ENCODE measurements at regions not wholly inside any gene's neighbourhood (a gene's known extent, or its start where the extent isn't known, plus 50 kb on each side); places are given as distances from the start of the nearest gene placed in this dataset.

DNA sequence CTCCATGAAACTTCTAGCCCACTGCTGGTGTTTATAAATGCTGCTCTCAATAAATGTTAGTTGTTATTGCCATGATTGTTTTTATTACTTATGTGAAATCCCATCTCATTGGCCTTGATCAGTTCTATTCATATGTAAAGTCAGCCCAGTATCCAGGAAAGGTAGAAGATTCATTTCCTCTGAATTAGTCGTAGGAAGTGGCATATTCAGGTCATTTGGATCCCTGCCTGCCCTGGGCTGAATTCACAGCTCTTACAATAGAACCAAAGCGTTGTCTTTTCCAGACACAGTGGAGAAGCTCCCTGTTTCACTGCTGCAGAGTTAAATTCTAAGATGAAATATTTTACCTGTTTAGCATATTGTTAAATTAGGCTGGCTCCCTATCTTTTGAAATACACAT, 70.3 kb downstream of the MAIP1 start:
- Histone ChIP-seq H3K9me3 (no peaks in the 10 kb centered on the region), H3K4me1 (no peaks in the 10 kb centered on the region), H3K27ac (no peak overlapping the region), H3K27me3 (replicated peaks in 1 of 7) (no peaks in the 10 kb centered on the region), H3K36me3 (no peaks in the 10 kb centered on the region), H3K4me3 (no peak overlapping the region)
- TF ChIP-seq POLR2AphosphoS5 (IDR thresholded peaks at IDR 0.05): no peak
- no peak for TF ChIP-seq POLR2A (IDR thresholded peaks at IDR 0.05)
- no peak for TF ChIP-seq CTCF (IDR thresholded peaks at IDR 0.05 in 8 of 11, conservative IDR thresholded peaks at IDR 0.05 in 3 of 11)
- no peak for DNase-seq
- intact Hi-C loops (cut with DNase I; ENCODE audit: low total_unique reads): no loop called here
- WGBS, 5 donors: 57 to 80% (median 68%) methylated on average over 2 of the region's 2 CpGs

GRCh38 chr2:200026332-200027230, 71.2 kb downstream of the MAIP1 start:
- no peaks in the 10 kb centered on the region for H3K27me3 ChIP-seq (replicated peaks in 1 of 7)
- H3K27ac ChIP-seq: no peak overlapping the region
- TF ChIP-seq POLR2A (IDR thresholded peaks at IDR 0.05): no peak
- no peak for TF ChIP-seq CTCF (IDR thresholded peaks at IDR 0.05 in 8 of 11, conservative IDR thresholded peaks at IDR 0.05 in 3 of 11)
- no peak for TF ChIP-seq POLR2AphosphoS5 (IDR thresholded peaks at IDR 0.05)
- no peak for DNase-seq
- H3K9me3 ChIP-seq: no peaks in the 10 kb centered on the region
- H3K4me3 ChIP-seq: no peak overlapping the region
- intact Hi-C loops (cut with DNase I; ENCODE audit: low total_unique reads): no loop called here
- H3K36me3 ChIP-seq: no peaks in the 10 kb centered on the region
- no peaks in the 10 kb centered on the region for H3K4me1 ChIP-seq
- WGBS, 5 donors: 82 to 94% (median 91%) methylated on average over 7 of the region's 7 CpGs

- no peaks in the 10 kb centered on the region for H3K27me3 ChIP-seq (replicated peaks in 1 of 7)
- intact Hi-C loops (cut with DNase I; ENCODE audit: low total_unique reads): no loop called here
- TF ChIP-seq CTCF (IDR thresholded peaks at IDR 0.05 in 8 of 11, conservative IDR thresholded peaks at IDR 0.05 in 3 of 11) (no peak), POLR2A (IDR thresholded peaks at IDR 0.05) (no peak), POLR2AphosphoS5 (IDR thresholded peaks at IDR 0.05) (no peak)
- no peaks in the 10 kb centered on the region for H3K36me3 ChIP-seq
- 71 to 95% (median 84%) methylated on average over 1 of the region's 1 CpG for WGBS, 5 donors
- no peaks in the 10 kb centered on the region for H3K4me1 ChIP-seq
- no peaks in the 10 kb centered on the region for H3K9me3 ChIP-seq
- no peak overlapping the region for H3K4me3 ChIP-seq
- no peak for DNase-seq
- no peak overlapping the region for H3K27ac ChIP-seq
Observed at GRCh38 chr2:200028998-200029397, 73.6 kb downstream of the MAIP1 start.

DNA sequence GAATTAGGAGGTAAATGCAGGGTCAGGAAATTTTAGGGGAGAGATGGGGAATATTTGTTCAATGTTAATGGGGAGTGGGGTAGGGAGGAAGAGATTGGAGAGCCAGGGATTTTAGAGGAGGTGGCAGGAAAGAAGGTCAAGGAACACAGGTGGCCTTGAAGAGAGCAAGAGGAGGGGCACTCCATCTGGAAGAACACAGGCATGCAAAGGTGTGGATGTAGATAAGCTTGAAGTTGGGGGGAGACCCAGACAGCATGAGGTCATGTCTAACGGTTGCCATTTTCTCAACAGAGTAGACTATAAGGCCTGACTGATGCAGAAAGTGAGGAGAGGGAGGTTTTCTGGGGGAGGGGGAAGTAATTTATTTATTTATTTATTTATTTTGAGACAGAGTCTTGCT, 77.5 kb downstream of the MAIP1 start:
- intact Hi-C loops (cut with DNase I; ENCODE audit: low total_unique reads): no loop called here
- H3K36me3 ChIP-seq: no peaks in the 10 kb centered on the region
- WGBS, 5 donors: 84 to 100% (median 88%) methylated on average over 1 of the region's 1 CpG
- H3K4me3 ChIP-seq: no peak overlapping the region
- no peak for TF ChIP-seq POLR2A (IDR thresholded peaks at IDR 0.05)
- no peak for TF ChIP-seq CTCF (IDR thresholded peaks at IDR 0.05 in 8 of 11, conservative IDR thresholded peaks at IDR 0.05 in 3 of 11)
- no peak for TF ChIP-seq POLR2AphosphoS5 (IDR thresholded peaks at IDR 0.05)
- H3K4me1 ChIP-seq: no peaks in the 10 kb centered on the region
- no peak for DNase-seq
- H3K27me3 ChIP-seq (replicated peaks in 1 of 7): no peaks in the 10 kb centered on the region
- H3K27ac ChIP-seq: no peak overlapping the region
- H3K9me3 ChIP-seq: no peaks in the 10 kb centered on the region

Measured in spleen (tissue), 11 donors.